COLO829 (cell line): ENCODE measurements at regions not wholly inside any gene's neighbourhood (a gene's known extent, or its start where the extent isn't known, plus 50 kb on each side); places are given as distances from the start of the nearest gene placed in this dataset.

Experiments used
- DNase-seq: peaks from one replicate; pipeline ENCODE4 v3.0.0; 2012; ENCODE audit warnings: low spot score

DNA sequence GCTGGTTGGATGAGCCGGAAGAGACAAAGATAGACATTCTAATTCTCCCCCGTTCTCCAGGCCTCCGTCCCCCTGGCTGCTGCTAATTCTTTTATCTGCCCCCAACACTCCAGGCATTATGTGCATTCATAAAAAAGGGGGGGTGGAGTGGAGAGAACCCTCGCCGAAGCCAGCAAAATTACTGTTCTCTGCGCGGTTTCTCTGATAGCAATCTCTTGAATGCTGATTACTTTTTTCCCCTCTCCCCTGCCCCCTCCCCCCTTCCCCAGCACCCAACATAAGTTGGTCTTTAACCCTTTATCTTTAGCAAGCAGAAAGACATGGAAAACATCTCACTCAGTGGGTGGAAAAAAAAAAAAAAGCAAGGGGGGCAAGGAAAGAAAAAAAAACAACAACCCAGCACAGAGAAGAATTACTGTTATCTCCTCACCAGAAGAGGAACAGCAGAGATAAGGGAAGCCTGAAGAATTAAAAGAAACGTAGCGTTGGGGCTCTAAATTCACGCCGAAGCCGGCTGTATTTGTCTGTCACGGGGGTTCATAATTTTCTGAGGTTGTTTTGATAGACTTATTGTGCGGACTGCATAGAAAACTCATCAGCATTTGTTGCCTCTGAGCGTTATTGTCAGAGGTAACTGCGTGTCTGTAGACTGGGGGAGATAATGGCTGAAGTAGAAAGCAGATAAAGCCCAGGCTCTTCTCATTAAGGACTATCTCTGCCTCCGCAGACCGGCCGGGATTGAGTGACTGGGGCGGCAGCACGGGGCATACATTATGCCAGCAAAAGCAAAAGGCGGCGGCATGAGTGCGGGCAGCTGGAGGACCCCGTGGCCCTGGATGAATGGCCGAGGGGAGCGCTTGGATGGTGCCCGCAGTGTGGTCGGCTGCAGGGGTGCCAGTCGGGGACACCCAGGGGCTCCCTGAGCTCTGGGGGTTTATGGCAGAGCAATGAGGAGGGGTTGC lies 126.9 kb downstream of the MRM1 start:
- DNase-seq, result peak; percentile 13

DNA sequence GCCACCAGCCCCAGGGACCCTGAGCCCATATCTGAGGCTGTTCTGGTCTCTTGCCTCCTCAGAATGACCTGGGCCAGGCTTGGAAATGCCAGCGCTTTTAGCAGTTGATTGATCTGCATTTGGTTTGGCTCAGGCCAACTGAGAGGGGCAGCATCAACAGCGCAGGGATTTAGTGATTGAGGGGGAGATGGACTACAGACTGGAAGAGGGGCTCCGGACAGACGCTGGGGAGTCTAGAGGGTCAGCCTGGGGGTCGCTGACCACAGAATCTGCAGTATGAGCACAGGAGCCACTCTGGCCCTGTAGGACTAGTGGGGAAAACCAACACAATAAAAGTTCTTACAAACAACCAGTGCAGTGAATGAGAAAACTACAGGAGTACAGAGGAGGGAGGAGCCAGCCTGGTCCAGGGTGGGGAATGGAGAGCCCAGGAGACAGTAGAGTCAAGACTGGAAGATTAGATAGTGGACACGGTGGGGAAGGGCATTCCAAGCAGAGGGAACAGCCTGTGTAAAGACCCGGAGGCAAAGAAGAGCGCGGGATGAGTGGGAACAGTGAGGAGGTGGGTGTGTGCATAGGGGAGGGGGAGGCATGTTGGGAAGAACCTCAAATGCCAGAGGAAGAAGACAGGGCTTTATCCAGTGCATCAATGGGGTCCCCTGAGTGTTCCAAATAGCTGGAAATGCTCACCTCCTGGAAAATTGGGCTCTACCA lies 128.9 kb downstream of the MRM1 start:
- DNase-seq, result no peak

DNA sequence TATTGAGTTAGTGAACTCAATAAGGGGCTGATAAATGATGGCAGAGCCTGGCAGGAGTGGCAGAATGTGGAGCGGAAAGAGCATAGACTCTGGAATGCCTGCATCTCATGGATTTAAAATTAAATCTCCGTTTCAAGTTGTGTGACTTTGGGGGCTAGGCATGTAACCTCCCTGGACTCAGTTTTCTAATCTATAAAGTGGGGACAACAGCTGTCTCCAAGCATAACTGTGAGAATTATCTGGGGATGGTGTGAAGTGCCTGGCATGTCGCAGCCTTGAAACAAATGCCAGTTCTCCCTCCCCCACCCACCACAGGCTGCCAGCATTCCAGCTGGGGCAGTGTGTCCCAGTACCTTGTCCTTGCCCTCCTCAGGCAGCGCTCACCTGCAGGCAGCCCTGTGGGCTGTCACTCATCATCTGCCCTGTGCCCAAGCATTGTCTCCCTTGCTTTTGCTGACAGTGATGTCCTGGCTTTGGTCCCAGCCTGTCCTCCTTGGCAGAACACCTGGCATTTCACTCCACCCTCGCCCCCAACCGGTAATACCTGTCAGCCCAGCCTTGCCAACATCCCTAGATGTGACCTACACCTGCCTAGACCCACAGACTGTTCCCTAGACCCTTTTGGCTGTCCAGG lies 129.6 kb downstream of the MRM1 start:
- no peak for DNase-seq

DNA sequence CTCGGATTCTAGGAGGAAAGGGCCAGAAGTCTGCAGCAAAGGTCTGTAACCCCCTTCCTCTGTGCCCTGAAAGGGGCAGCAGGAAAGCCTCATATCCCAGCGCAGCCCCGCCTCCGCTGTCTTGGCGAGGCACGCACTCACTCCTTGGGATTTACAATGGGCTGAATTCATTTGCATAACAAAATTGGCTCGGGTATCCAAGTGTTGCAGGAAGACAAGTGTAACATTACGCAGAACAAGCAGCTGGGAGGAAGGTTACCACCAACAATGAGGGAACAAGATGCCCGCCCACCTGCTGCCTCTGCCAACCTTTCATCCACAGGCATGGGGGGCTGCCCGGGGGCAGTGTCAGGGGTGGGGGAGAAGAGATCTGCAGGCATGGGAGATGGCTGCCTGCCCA lies 130.4 kb downstream of the MRM1 start:
- no peak for DNase-seq

DNA sequence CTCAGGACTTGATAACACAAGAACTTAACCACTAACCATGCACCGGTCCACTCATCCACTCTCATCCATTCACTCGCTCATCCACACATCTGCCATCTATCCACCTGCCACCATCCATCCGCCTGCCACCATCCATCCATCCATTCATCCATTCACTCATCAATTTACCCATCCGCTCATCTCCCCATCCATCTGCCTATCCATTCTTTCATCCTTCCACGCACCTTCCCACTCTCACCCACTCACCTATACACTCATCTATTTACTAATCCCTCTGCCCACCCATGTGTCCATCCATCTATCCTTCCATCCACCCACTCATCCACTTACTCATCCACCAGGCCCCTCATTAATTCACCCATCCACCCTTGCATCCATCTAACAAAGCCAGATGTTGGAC lies 131.0 kb downstream of the MRM1 start:
- DNase-seq, result no peak

DNA sequence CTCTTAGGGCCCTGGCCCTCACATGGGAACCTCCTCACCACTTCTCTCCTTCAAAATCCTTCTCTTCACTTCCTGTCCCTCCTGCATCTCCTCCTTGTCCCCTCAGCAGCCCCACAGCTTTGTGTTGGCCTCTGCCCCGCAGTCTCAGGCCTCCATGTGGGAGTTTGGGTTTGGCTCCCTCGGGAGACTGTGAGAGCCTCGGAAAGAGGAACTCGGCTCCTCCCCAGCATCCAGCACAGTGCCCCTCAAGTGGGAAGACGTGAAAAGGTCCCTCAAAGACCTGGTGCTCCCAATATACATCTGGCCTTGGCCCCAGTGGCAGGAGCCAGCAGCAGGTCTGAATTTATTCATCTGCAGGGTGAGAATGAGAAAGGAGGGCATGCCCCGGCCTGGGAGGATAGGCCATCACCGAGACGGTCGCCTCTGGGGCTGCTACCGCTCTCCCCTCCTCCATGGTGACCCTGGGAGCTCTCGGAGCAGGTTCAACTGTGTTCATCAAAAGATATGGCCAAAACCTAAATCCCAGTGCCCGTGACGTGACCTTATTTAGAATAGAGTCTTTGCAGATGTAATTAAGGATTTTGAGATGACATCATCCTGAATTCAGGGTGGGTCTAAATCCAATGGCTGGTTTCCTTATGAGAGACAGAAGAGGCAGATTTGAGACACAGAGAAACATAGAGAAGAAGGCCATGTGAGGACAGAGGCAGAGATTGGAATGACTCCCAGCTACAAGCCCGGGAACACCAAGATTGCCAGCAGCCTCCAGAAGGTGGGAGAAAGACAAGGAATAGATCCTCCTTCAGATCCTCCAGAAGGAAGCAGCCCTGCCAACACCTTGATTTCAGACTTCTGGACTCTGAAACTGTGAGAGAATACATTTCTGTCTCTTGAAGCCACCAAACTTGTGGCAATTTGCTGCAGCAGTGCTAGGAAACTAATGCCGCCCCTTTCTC lies 135.1 kb downstream of the MRM1 start:
- DNase-seq, result no peak

DNA sequence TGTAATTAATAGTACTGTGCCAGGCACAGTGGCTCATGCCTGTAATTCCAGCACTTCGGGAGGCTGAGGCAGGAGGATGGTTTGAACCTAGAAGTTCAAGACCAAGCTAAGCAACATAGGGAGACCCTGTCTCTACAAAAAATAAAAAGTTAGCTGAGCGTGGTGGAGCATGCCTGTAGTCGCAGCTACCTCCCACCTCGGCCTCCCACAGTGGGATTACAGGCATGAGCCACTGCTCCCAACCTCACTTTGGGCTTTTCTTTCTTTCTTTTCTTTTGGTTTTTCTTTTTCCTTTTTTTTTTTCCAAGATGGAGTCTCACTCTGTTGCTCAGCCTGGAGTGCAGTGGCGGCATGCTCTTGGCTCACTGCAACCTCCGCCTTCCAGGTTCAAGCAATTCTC lies 137.8 kb downstream of the MRM1 start:
- no peak for DNase-seq

DNA sequence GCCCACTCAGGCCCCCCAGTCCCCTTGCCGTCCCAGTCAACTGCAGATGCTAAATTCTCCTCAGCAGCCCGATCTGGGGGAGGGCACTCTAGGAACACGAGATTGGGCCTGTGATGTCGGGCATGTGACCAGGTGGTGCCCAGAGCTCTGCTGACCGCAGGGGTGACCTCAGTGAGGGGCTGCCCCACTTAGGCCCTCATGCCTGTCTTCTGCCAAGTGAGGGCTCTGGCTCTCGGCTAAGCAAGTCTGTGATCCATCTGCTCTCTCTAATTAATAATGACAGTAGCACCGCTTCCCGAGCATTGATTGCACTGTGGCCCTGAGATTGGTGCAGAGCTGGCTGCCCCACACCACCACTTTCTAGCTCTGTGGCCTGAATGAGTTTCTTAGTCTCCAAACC lies 138.8 kb downstream of the MRM1 start:
- DNase-seq, result no peak

DNA sequence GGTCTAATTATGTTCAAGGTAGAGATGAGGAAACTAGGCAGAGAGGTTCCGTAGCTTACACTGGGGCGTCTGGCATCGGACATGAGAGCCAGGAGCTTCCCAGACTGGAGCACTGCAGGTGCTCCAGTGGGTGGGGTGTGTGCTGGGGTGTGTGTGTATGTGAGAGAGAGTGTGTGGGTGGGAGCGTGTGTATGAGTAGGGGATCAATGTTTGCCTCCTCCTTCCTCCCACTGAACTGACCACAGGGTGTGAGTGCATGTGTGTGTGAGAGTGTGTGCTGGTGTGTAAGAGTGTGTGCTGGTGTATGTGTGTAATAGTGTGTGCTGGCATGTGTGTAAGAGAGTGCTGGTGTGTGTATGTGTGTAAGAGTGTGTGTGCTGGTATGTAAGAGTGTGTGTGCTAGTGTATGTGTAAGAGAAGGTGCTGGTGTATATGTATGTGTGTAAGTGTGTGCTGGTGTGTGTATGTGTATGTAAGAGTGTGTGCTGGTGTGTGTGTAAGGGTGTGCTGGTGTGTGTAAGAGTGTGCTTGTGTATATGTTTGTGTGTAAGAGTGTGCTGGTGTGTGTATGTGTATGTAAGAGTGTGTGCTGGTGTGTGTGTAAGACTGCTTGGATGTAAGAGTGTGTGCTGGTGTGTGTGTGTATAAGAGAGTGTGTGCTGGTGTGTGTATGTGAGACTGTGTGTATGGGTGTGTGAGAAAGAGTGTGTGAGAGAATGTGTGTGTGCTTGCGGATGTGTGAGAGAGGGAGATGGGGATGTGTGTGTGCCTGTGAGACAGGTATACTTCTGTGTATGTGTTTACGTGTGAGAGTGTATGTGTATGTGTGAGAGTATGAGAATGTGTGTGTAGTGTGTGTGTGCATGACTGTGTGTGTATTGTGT lies 139.9 kb downstream of the MRM1 start:
- no peak for DNase-seq

DNA sequence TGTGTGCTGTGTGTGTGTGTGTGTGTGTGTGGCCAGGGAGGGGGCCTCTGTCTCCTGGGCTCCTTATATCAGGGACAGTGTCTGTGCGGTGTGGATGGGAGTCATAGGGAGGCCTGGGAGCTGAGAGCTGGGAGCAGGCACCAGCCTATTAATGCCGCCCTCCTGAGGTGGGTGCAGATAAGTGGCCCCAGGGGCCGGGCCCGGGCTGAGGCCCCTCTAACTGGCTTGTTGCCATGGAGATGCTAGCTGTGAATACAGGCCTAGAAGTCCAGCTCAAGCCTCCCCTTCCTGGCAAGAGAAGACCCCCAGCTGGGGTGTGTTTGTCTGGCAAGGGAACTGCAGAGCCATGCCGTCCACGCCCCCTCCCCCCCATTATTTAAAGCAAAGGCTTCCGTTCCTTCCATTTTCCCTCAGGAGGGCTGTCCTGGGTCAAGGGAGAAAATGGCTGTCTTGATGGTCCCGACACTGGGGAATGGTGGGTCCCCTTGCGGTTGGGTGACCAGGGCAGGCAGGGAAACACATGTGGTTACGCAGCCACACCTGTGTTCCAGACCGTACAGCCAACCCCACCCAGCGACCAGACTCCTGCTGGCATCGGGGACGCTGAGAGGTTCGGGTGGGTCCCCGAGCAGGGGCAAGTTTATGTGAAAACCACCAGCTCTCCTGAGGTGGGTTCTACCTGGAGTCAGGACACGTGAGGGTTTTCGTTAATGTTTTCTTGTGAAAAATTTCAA lies 141.1 kb downstream of the MRM1 start:
- DNase-seq, result no peak

DNA sequence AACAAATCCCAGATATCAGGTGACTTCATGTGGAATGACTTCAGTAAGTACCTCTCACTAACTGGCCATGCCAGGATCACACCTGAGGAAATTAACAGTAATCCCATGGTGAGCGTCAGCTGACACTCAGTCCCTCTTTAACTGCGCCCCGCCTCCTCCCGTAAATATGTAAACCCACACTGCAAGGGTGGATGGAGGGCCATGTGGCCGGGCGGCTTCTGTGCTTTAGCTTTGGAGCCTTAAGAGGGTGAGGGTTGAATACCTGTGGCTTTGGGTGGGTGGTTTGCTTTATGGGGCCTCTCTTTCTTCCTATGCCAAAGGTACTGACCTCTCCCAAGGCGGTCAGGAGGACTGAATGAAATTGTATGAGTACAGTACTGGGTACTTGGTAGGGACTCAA lies 141.7 kb downstream of the MRM1 start:
- no peak for DNase-seq

DNA sequence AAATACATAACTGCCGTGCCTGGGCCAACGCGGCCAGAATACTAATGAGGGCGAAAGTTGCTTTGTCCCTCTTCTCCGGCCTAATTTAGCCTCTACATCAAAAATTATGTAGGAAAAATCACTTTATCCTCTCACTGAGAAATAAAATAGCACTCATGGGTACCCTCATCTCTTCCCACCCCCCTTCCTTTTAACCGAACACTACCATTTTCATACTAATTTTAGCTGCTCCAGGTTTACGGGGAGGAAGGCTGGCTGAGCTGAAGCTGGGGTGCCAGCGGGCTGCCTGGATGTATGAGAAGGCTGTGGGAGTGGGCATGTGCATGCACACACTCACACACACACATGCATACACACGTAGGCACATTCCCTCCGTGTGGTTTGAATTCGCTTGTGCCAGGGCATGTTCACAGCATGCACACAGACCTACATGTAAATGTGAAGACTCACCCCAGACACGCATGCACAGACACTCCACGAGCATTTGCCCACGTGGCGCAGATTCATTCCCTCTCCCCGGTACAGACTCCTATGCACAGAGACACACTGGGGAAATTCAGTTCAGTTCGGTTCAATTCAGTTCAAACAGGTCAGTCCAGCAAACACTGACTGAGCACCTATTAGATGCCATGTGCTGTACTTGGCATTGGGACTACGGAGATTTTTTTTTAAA lies 145.1 kb downstream of the MRM1 start:
- no peak for DNase-seq

DNA sequence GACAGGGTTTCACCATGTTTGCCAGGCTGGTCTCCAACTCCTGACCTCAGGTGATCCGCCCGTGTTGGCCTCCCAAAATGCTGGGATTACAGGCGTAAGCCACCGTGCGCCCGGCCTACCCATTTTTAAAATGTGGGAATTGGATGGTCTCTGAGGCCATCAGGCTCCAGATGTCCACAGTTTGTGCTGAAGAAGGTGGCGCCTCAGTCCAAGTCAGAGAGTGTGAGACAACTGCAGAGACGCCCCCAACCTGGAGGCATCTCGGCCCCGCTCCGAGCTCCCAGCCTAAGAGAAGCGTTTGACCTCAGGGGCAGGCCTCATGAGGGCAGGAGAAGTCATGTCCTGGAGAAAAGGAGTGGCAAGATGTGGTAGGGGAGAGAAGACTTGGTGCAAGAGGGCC lies 146.5 kb downstream of the MRM1 start:
- DNase-seq, result no peak

DNA sequence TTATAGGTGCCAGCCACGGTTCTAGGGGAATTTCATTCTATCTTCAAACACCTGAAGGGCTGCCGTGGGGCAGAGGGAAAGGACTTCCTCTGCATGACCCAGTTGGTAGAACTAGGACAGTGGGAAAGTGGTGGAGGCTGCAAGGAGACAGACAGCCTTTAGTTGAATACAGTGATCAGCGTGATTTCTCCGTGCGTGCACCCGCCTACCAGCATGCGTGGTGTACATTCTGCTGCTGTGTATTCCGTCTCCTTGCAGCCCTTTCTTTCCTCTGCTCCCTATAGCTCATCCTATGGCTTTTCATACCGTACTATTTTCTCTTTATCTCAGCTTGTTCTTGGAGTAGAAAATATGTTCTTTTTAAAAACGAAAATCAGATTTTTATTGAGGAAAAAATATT lies 146.9 kb downstream of the MRM1 start:
- DNase-seq, result no peak

DNA sequence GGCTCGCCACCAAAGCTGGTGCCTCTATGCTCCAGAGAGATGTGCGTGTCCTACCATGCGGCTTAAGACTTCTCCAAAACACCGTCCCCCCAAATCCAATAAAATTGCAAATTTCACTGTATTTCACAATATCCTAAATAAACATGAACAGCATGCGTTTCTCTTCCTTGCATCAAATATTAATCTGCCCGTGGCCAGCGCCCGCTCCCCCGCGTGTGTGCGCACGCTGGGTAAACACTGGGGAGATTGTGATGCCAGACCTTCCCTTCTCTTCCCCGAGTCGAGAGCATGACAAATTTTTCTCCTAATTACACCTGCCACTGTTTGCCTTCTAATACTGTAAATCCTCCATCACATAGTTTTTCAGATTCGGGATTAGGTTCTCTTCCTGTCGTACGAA lies 148.1 kb downstream of the MRM1 start:
- DNase-seq, result no peak

DNA sequence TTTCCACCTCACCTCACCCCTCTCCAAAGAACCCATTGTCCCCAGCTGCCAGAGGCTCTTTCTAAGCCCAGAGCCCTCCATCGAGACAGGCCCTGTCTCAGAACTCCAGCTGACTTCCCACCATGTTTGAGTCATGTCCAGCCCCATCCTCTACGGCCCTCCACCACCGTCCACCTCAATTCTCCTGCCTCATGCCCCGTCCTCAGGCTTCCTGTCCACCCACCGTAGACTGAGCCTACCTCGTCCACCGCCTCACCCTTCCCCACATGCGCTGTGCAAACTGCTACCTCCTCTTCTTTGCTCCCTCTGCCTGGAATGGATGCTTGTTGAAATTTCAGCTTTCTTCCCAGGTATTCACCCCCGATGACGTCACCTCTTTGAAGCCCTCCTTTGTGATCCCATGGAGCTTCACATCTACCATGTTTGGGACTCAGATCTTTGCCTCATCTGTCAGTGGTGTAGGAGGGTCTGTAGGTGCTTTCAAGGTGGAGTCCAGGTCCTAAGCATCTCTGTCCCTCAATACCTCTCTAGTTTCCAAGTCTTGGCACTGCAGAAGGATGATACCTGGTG lies 149.0 kb downstream of the MRM1 start:
- no peak for DNase-seq

DNA sequence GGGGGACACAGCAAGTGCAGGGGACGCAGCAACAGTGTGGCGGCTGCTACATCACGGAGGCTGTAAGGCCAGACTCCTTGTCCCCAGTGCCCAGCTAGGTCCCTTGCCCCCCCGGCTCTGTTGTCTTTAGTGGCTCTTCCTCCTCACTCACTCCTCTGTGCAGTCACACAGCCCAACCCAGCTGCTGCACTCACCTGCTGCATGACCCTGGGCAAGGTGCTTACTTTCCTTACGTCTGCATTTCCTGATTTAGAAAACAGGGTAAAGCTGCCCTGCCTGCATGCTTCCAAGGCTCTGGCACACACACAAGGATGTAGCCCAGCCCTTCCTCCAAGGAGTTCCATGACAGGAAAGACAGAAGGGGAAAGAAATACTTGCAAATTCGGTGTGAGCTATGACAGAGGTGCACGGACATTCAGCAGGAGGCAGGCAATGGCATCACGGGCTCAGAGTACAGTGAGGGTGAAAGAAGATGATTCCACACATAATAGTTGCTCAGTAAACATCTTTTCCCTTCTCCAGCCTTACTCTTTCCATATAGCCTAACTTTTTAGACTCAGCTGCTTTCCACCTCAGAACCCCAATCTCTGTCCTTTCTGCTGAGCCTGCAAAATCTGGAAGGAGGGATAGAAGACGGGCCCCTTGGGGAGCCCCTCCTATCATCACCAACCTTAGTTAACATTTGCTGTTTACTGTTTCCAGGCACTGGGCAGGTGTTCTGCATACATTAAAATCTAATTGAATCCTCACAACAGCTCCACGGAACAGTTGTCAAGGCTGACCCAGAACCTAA lies 150.9 kb downstream of the MRM1 start:
- DNase-seq, result no peak

DNA sequence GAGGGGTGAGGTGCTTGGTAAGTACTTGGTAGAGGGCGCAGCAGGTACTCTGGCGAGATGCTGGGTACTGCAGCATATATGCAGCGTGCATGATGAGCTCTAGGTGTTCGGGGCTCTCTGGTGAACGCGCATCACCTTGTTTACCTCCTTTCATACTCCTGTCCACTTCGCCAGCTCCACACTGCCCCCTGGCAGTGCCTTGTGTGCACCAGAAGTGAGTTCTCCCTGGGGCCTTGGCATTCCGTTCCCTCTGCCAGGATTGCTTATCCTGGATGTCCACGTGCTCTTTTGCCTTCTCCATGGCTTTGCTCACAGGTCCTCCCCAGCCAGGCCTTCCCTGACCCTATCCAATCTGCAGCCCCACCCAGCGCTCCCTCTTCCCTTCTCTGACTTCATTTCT lies 154.2 kb downstream of the MRM1 start:
- no peak for DNase-seq
